Astrocyte of the hippocampus (primary cell): ENCODE measurements at regions not wholly inside any gene's neighbourhood (a gene's known extent, or its start where the extent isn't known, plus 50 kb on each side); places are given as distances from the start of the nearest gene placed in this dataset.
A peak's percentile ranks its signal among the peaks of the same experiment; 100 is the strongest.

Source experiments
- DNase-seq: peaks from one replicate; pipeline ENCODE4 v3.0.0; 2011; ENCODE audit warnings: low read depth, low spot score

- no peak for DNase-seq
Observed at GRCh38 chr6:159351707-159352106, 182.5 kb downstream of the FNDC1 start.

GRCh38 chr6:159349915-159350314 lies 180.7 kb downstream of the FNDC1 start:
- no peak for DNase-seq

GRCh38 chr6:159343709-159344108 lies 174.5 kb downstream of the FNDC1 start:
- no peak for DNase-seq

- DNase-seq: no peak
Observed at GRCh38 chr6:159342146-159342545, 172.9 kb downstream of the FNDC1 start.

- DNase-seq: no peak
Observed at GRCh38 chr6:159334068-159334467, 164.9 kb downstream of the FNDC1 start.

- DNase-seq: no peak
Observed at GRCh38 chr6:159331451-159331850, 162.3 kb downstream of the FNDC1 start.

- no peak for DNase-seq
Observed at GRCh38 chr6:159329081-159329480, 159.9 kb downstream of the FNDC1 start.

- no peak for DNase-seq
Observed at GRCh38 chr6:159328052-159328451, 158.9 kb downstream of the FNDC1 start.

GRCh38 chr6:159325476-159325875 lies 156.3 kb downstream of the FNDC1 start:
- no peak for DNase-seq

- peak; percentile 15 for DNase-seq
Observed at GRCh38 chr6:159324596-159324995, 155.4 kb downstream of the FNDC1 start.
